DMS153 (cell line): ENCODE measurements at regions not wholly inside any gene's neighbourhood (a gene's known extent, or its start where the extent isn't known, plus 50 kb on each side); places are given as distances from the start of the nearest gene placed in this dataset.
"Not testable (repeated sequence)": the region's sequence is repeated elsewhere in the genome, so short reads cannot be mapped to it uniquely, and the experiment has no call there.

ENCODE experiments used
- DNase-seq: peaks from one replicate; lab custom pipeline; 2025; lab: John Stamatoyannopoulos, UW

DNA sequence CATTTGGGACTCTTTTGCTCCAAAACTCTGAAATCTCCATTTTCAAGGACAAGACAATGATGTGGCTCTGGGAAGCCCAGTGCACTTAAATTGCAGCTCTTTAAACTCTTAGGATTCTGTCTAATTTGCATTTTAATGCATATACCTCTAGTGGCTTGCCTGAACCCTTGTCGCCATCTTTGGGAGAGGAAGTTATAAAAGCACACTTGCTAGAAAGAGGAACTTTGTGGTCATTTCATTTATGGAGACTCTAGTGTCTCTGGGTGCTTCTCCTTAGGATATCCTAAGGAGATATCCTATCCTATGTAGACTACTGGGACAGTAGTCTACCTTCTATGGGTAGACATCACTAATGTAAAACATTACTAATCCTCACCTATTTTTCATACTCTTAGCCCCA lies 77.3 kb upstream of the SLC1A3 start:
- no peak for DNase-seq

GRCh38 chr5:36530215-36530614 lies 76.2 kb upstream of the SLC1A3 start:
- no peak for DNase-seq

DNA sequence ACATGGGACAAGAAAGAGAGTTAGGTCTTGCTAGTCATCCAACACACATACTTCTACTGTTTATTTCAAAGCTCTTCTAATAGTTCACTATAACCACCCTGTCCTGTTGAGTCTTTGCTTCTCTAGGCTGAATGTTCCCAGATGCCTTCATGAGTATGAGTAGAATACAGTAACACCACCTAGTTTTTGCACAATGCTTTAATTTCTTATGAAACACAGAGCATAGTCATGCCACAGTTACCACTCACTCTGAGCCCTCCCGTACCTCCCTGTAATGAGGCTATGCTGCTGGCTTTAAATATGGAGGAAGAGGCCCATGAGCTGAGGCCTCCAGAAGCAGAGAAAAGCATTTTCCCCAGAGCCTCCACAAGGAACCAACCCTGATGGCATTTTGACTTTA lies 75.0 kb upstream of the SLC1A3 start:
- DNase-seq = no peak

- no peak for DNase-seq
Measured at GRCh38 chr5:36535378-36535777, 71.0 kb upstream of the SLC1A3 start.

- DNase-seq = no peak
Measured at GRCh38 chr5:36535859-36536615, 70.4 kb upstream of the SLC1A3 start.

- no peak for DNase-seq
Measured at GRCh38 chr5:36536616-36537005, 69.8 kb upstream of the SLC1A3 start.

- DNase-seq = no peak
Measured at GRCh38 chr5:36537724-36538123, 68.7 kb upstream of the SLC1A3 start.

- no peak for DNase-seq
Measured at GRCh38 chr5:36552651-36553393, 53.6 kb upstream of the SLC1A3 start.

DNA sequence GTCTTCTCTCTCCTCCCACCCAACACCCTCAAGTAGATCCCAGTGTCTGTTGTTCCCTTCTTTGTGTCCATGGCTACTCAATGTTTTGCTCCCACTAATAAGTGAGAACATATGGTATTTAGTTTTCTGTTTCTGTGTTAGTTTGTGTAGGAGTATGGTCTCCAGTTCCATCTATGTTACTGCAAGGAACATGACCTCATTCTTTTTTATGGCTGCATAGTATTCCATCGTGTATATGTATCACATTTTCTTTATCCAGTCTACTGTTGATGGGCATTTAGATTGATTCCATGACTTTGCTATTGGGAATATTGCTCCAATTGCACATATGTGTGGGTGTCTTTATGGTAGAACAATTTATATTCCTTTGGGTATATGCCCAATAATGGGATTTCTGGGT lies 51.4 kb upstream of the SLC1A3 start:
- not testable (repeated sequence) for DNase-seq
